B cell (primary cell): ENCODE measurements at regions not wholly inside any gene's neighbourhood (a gene's known extent, or its start where the extent isn't known, plus 50 kb on each side); places are given as distances from the start of the nearest gene placed in this dataset.
"Not testable (repeated sequence)": the region's sequence is repeated elsewhere in the genome, so short reads cannot be mapped to it uniquely, and the experiment has no call there.

Experiments
- ATAC-seq: fragments of 200-7000 bp; cut with Tn5 transposase; one replicate; pipeline ENCODE4 v1.10.0; 2021; ENCODE audit warnings: low read depth, mild to moderate bottlenecking, moderate number of reproducible peaks, moderate library complexity
- CTCF ChIA-PET: fragments of 350-600 bp; sonication (Branson Sonifier 250); formaldehyde crosslinking; loops from one replicate; lab custom pipeline; 2021; ENCODE audit warnings: antibody characterized with exemption, inconsistent platforms; lab: Charles Lee
- POLR2A ChIA-PET: fragments of 350-600 bp; sonication (Branson Sonifier 250); formaldehyde crosslinking; loops from one replicate; lab custom pipeline; 2021; ENCODE audit warnings: antibody characterized with exemption; lab: Charles Lee
- DNase-seq: peaks from one replicate; pipeline ENCODE4 v3.0.0; 2013
- H2AFZ ChIP-seq: 2 replicates; pipeline ENCODE4 v1.6.1; 2012; ENCODE audit warnings: mild to moderate bottlenecking, low read depth, low read length; ENCODE audit not compliant: insufficient read depth, poor library complexity, severe bottlenecking
- H3K27ac ChIP-seq, 2 donors: 1 replicate in 1 of 2; 2 replicates in 1 of 2; pipeline ENCODE4 v1.5.1; 2012 to 2013; ENCODE audit warnings: low read length in 2 of 2, mild to moderate bottlenecking in 2 of 2, moderate library complexity in 1 of 2
- H3K27me3 ChIP-seq, 4 experiments: fragments of 200-600 bp in 1 of 4; sonication (generic) in 1 of 4; replicated peaks in 1 of 4; 1 replicate in 2 of 4; 2 replicates in 2 of 4; pipeline versions ENCODE4 v1.6.1 to v1.7.0; 2013 to 2016; ENCODE audit warnings: low read length in 3 of 4, mild to moderate bottlenecking in 2 of 4, mixed read lengths in 1 of 4, moderate library complexity in 1 of 4; ENCODE audit not compliant: insufficient read depth in 4 of 4, control insufficient read depth in 3 of 4; ENCODE audit errors: control extremely low read depth in 1 of 4
- H3K36me3 ChIP-seq, 2 experiments: replicated peaks in 1 of 2; 1 replicate in 1 of 2; 2 replicates in 1 of 2; pipeline versions ENCODE4 v1.6.1 to v1.7.1; 2013; ENCODE audit warnings: low read length in 1 of 2; ENCODE audit not compliant: insufficient read depth in 2 of 2, control insufficient read depth in 1 of 2; ENCODE audit errors: control extremely low read depth in 1 of 2, extremely low read depth in 1 of 2
- H3K4me1 ChIP-seq, 2 donors: fragments of 200-600 bp in 1 of 2; sonication (generic) in 1 of 2; 1 replicate in 1 of 2; 2 replicates in 1 of 2; pipeline versions ENCODE4 v1.5.1 to v1.6.1; 2013 to 2017; ENCODE audit warnings: low read length in 2 of 2; ENCODE audit not compliant: control insufficient read depth in 2 of 2, insufficient read depth in 2 of 2
- H3K4me2 ChIP-seq: replicated peaks from 2 replicates; pipeline ENCODE3; 2012; ENCODE audit warnings: mild to moderate bottlenecking, low read depth, low read length; ENCODE audit not compliant: poor library complexity, severe bottlenecking
- H3K4me3 ChIP-seq, 5 experiments: fragments of 200-600 bp in 1 of 5; sonication (generic) in 1 of 5; 1 replicate in 3 of 5; 2 replicates in 2 of 5; pipeline versions ENCODE4 v1.5.1 to v1.7.0; 2011 to 2016; ENCODE audit warnings: low read length in 4 of 5, mild to moderate bottlenecking in 4 of 5, low read depth in 2 of 5, control low read depth in 1 of 5, moderate library complexity in 1 of 5; ENCODE audit not compliant: insufficient read depth in 1 of 5; ENCODE audit errors: control extremely low read depth in 1 of 5, extremely low read depth in 1 of 5
- H3K79me2 ChIP-seq: fragments of 200-600 bp; sonication (generic); one replicate; pipeline ENCODE4 v1.6.0; 2016; ENCODE audit warnings: low read length; ENCODE audit not compliant: control insufficient read depth, insufficient read depth
- H3K9ac ChIP-seq: fragments of 200-600 bp; sonication (generic); 2 replicates; pipeline ENCODE4 v1.6.1; 2017; ENCODE audit warnings: mild to moderate bottlenecking, low read length, moderate library complexity
- H3K9me3 ChIP-seq, 3 donors: one replicate each; pipeline versions ENCODE4 v1.6.1 to v1.7.1; 2013; ENCODE audit warnings: low read length in 2 of 3; ENCODE audit not compliant: control insufficient read depth in 2 of 3, insufficient read depth in 1 of 3; ENCODE audit errors: control extremely low read depth in 1 of 3
- H4K20me1 ChIP-seq: 2 replicates; pipeline ENCODE4 v1.6.0; 2012; ENCODE audit warnings: mild to moderate bottlenecking, low read length; ENCODE audit not compliant: insufficient read depth, control insufficient read depth, poor library complexity, severe bottlenecking
- H3K27ac Mint-ChIP-seq: one replicate; pipeline ENCODE4 v1.8.0; 2021; ENCODE audit warnings: mixed read lengths
- H3K27me3 Mint-ChIP-seq: one replicate; pipeline ENCODE4 v1.8.0; 2021; ENCODE audit warnings: mixed read lengths
- H3K4me1 Mint-ChIP-seq: one replicate; pipeline ENCODE4 v1.8.0; 2021; ENCODE audit warnings: mixed read lengths
- H3K4me3 Mint-ChIP-seq: one replicate; pipeline ENCODE4 v1.8.0; 2021; ENCODE audit warnings: mixed read lengths
- H3K9me3 Mint-ChIP-seq: one replicate; pipeline ENCODE4 v1.8.0; 2022; ENCODE audit warnings: mixed read lengths; ENCODE audit not compliant: insufficient read depth
- EZH2 ChIP-seq: IDR thresholded peaks from 2 replicates; pipeline ENCODE4 v1.6.1; 2012; ENCODE audit warnings: borderline replicate concordance, low read depth, mild to moderate bottlenecking, moderate library complexity, low read length; ENCODE audit not compliant: insufficient read depth, poor library complexity, severe bottlenecking
- WGBS: methylation state at CpG from one replicate; pipeline ENCODE4 v1.1.5; 2013; ENCODE audit warnings: missing lambda C conversion rate; ENCODE audit not compliant: insufficient coverage; 5-methylcytosine and 5-hydroxymethylcytosine counted together
- intact Hi-C: fragments of 100-400 bp; cut with micrococcal nuclease; formaldehyde crosslinking; loops from one replicate; pipeline ENCODE4 v1.10.0; 2022
- TF ChIP-seq, protein P1 (sequence below): fragments of 200-600 bp; IDR thresholded peaks from one replicate; pipeline ENCODE4 v1.8.0; 2022; ENCODE audit warnings: antibody characterized with exemption, mild to moderate bottlenecking

DNA sequence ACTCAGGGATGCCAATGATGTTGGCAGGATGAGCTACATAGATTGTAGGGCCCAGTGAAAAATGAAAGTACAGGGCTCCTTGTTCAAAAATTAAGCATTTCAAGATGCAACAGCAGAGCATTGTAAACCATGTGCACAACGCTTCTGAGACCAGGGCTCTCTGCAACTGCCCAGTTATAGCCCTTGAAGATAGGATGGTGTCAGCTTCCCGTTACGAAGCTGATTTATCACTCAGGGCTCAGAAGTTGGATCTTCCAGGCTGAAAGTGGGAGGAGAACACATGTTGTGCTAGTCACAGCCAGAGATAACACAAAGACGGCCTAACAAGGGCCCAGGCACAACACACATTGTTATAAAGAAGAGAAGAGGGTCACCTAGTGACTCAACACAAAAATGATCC lies 466.7 kb downstream of the TUBA3C start:
- no peaks in the 10 kb centered on the region for H3K79me2 ChIP-seq
- H4K20me1 ChIP-seq = no peaks in the 10 kb centered on the region
- no peak for DNase-seq
- H3K9ac ChIP-seq = no peak overlapping the region
- H3K36me3 ChIP-seq = no peaks in the 10 kb centered on the region
- Mint-ChIP-seq H3K9me3 (peaks cover 4% of the 10 kb centered on the region), H3K4me1 (no peaks in the 10 kb centered on the region), H3K4me3 (no peak overlapping the region), H3K27me3 (no peaks in the 10 kb centered on the region), H3K27ac (no peak overlapping the region)
- TF ChIP-seq, protein P1, sequence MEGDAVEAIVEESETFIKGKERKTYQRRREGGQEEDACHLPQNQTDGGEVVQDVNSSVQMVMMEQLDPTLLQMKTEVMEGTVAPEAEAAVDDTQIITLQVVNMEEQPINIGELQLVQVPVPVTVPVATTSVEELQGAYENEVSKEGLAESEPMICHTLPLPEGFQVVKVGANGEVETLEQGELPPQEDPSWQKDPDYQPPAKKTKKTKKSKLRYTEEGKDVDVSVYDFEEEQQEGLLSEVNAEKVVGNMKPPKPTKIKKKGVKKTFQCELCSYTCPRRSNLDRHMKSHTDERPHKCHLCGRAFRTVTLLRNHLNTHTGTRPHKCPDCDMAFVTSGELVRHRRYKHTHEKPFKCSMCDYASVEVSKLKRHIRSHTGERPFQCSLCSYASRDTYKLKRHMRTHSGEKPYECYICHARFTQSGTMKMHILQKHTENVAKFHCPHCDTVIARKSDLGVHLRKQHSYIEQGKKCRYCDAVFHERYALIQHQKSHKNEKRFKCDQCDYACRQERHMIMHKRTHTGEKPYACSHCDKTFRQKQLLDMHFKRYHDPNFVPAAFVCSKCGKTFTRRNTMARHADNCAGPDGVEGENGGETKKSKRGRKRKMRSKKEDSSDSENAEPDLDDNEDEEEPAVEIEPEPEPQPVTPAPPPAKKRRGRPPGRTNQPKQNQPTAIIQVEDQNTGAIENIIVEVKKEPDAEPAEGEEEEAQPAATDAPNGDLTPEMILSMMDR = no peak
- TF ChIP-seq EZH2 = no peak
- H3K27ac ChIP-seq = no peak overlapping the region
- H3K27me3 ChIP-seq = no peaks in the 10 kb centered on the region
- intact Hi-C loops = no loop called here
- no peak overlapping the region for H3K4me3 ChIP-seq
- no peak overlapping the region for H3K4me2 ChIP-seq
- H3K4me1 ChIP-seq = no peaks in the 10 kb centered on the region
- ChIA-PET CTCF (no interaction called here), POLR2A (no interaction called here)
- no peak for ATAC-seq
- H2AFZ ChIP-seq = no peak overlapping the region
- no peaks in the 10 kb centered on the region for H3K9me3 ChIP-seq
- 93% methylated on average over 3 of the region's 4 CpGs for WGBS

DNA sequence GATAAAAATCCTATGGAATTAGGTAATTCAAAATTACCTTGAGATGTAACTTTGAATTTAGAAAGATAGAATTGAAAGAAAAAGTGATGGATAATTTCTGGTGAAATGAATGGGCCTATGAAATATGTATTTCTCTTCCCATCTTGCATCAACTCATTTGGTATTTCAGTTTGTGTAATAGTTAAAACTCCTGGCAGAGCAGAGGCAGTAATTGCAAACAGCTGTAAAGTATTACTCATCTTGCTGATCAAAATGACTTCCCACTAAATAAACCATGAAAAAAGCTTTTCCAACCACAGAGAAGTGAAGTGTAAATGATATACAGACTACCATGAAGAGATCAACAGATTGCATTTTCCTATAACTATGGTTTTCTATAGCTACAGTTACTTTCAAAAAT lies 471.0 kb downstream of the TUBA3C start:
- POLR2A ChIA-PET, CTCF ChIA-PET, H3K27ac Mint-ChIP-seq, H3K4me3 ChIP-seq, H3K79me2 ChIP-seq, H3K27me3 Mint-ChIP-seq, H3K27ac ChIP-seq, H3K27me3 ChIP-seq, H3K4me1 Mint-ChIP-seq, ATAC-seq, H3K9me3 Mint-ChIP-seq, H2AFZ ChIP-seq, H4K20me1 ChIP-seq, H3K36me3 ChIP-seq, H3K9me3 ChIP-seq, H3K4me1 ChIP-seq, H3K9ac ChIP-seq, DNase-seq, H3K4me3 Mint-ChIP-seq, H3K4me2 ChIP-seq, intact Hi-C loops: not testable (repeated sequence)

DNA sequence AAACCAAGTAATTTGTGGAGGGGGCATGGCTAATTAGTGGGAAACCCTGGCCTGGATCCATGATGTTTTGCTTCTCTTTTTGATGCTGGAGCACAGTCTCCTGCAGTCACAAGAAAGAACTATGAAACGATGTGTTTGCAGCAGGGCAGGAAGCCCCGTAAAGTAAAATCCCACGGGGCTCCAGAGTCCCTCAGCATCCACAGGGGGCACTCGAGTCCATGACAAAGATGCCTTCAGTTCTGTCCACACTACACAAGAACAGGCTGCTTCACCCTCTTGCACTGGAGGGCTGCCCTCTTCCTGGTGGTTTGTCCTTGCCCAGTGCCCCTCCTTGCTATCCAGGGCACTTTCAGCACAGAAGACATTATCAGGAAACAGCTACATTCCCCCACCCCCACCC lies 475.1 kb downstream of the TUBA3C start:
- POLR2A ChIA-PET, intact Hi-C loops, H3K36me3 ChIP-seq, H3K4me1 Mint-ChIP-seq, H3K4me3 Mint-ChIP-seq, H3K27ac ChIP-seq, H3K79me2 ChIP-seq, H3K9me3 ChIP-seq, H3K27me3 Mint-ChIP-seq, H2AFZ ChIP-seq, H3K4me1 ChIP-seq, H3K27ac Mint-ChIP-seq, CTCF ChIA-PET, H3K4me3 ChIP-seq, H3K9ac ChIP-seq, ATAC-seq, DNase-seq, H3K4me2 ChIP-seq, H3K27me3 ChIP-seq, H4K20me1 ChIP-seq, H3K9me3 Mint-ChIP-seq: not testable (repeated sequence)
- WGBS = 71% methylated on average over 1 of the region's 4 CpGs
